Activated CD4-positive, alpha-beta T cell treated with anti-CD3 and anti-CD28 coated beads for 24 hours (primary cell): ENCODE measurements at regions not wholly inside any gene's neighbourhood (a gene's known extent, or its start where the extent isn't known, plus 50 kb on each side); places are given as distances from the start of the nearest gene placed in this dataset.

Source experiments
- DNase-seq, 2 donors: peaks; one replicate each; pipeline ENCODE4 v3.0.0-alpha.2; 2020; ENCODE audit warnings: low read depth in 2 of 2

GRCh38 chr12:81811061-81811777, 52.1 kb upstream of the PPFIA2 start:
- no peak for DNase-seq

GRCh38 chr12:81809829-81810595, 50.9 kb upstream of the PPFIA2 start:
- DNase-seq, result no peak

GRCh38 chr12:81809113-81809777, 50.1 kb upstream of the PPFIA2 start:
- no peak for DNase-seq
